ENCODE measurements at regions not wholly inside any gene's neighbourhood (a gene's known extent, or its start where the extent isn't known, plus 50 kb on each side); places are given as distances from the start of the nearest gene placed in this dataset.
"Not testable (repeated sequence)": the region's sequence is repeated elsewhere in the genome, so short reads cannot be mapped to it uniquely, and the experiment has no call there.

DNA sequence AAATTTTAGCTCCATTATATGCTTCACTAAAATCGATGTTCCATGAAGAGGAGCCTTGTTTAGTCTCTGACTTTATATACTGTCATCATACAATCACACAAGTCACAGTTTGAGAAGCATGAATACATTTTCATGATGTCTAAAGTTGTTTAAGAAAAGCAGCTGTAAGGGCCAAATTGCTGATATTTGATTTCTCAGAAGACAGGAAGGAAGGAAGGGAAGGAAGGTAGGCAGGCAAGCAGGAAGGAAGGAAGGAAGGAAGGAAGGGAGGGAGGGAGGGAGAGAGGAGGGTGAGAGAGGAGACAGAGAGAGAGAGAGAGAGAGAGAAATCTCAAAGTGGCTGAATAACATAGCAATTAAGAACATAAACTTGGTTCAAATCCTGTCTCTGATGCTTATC lies 153.7 kb downstream of the RTL9 start:
- DNase-seq, result no peak

DNA sequence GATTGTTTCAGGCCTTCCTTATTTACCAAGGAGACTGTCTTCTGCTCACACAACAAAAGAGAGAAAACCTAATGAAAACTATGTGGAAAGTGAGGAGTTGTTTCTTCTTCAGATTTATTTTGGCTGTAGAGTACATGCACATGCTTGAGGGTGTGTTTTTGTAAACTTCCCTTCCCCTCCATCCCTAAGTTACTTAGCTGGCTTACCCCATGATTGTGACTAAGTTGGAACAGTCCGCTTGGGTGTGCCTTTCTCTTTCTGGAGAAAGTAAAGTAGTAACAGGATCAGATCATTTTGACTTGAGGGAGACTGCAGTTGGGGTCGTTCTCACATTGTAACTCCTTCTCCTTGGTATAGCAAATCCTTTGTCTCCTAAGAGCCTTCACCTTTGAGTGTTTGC lies 155.9 kb downstream of the RTL9 start:
- DNase-seq, result no peak

DNA sequence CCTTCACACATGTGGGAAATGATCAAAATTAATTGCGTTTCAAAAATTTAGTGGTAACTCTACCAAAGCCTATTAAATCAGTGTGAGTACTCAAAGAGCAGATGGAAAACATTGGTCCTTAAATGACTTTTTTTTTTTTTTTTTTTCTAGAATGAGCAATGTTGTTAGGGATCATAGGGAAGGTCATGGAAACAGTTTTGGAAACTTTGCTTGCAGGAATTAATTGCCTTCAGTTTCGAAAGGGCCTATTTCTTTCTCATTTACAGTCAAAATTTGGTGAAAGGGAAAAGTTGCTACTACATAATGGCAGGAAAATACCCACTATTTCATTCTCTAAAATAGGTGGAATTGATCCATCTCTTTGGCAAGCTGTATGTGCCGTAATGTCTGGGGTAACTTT lies 160.9 kb downstream of the RTL9 start:
- peak in 2 of 3 donors; percentile 17 to 46 for DNase-seq

DNA sequence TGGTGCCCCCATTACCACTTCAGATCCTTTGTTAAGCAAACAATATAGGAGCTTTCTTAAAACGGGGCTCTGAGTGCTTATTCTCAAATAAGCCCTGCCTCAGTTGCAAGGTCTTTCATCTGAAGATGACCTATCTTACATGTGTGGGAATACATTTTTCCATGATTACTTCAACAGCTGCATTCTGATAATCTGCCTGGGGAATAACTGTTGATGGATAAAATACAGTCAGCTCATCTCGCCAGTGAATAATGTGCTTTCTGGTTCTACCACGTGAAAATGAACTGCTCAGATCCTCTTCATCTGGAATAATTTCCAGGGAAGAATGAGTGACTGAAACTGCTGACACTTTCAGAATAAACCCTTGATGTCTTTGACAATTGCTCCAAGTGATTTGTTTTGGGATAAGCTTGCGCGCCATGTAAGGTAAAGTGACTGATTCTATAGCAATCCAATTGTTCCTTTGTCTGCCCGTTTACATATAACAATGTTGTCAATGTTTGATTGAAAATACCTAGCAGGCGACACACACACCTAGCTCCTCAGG lies 161.3 kb downstream of the RTL9 start:
- peak; percentile 33 to 57 (median 42) for DNase-seq

DNA sequence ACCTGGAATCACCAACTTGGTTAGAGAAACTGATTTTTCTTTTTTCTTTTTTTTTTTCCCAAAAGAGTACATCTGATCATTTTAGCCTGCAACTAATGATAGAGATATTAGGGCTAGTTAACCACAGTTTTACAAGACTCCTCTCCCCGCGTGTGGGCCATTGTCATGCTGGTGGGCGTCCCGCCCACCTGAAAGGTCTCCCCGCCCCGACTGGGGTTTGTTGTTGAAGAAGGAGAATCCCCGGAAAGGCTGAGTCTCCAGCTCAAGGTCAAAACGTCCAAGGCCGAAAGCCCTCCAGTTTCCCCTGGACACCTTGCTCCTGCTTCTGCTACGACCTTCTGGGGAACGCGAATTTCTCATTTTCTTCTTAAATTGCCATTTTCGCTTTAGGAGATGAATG lies 162.0 kb downstream of the RTL9 start:
- not testable (repeated sequence) for DNase-seq

DNA sequence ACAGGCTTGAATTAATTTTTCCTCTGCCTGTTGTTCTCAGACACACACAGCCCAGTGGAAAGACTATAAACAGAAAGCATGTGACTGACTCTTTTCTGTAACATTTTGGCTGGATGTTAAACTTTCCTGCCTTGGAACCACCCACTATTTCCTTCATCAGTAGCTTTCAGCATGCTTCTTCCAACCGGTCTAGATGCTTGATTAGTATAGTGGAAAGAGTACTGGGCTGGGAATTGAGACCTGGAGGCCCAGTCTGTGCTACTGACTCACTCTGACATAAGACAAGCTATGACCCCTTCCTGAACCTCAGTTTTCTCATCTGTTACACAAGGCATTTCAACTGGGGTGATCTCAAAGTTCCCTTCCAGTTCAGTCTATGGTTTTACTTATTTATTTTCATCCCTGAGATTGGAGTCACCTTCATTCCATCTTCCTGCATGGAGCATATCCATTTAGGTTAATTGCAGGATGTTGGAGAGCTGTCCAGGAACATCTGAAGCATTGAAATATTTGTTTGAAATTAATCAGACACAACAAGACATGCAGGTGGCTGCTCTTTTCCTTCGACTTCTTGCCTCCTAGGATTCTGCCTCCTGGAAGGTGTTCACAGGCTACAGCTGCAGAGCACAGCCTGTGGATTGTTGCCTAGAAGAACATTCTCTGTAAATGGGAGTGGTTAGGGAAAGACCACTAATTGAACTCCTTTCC lies 173.4 kb downstream of the RTL9 start:
- DNase-seq, result peak; percentile 66 to 89 (median 71)

DNA sequence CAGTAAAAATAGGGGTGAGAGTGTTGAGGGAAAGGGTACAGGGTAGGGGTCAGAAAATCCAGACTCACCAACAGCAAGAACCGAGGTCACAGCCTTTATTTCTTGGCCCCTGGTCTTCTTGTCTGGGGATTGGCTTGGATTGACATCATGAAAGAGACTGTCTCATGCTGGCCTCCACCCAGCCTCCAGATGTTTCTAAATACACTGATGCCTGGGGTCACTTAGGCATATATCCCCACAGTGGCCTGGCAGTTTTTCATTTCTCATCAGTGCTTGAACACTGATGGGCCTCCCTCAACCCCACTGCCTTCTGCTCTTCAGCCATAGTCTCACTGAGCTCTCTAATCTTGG lies 173.9 kb downstream of the RTL9 start:
- DNase-seq, result peak; percentile 38 to 85 (median 61)

DNA sequence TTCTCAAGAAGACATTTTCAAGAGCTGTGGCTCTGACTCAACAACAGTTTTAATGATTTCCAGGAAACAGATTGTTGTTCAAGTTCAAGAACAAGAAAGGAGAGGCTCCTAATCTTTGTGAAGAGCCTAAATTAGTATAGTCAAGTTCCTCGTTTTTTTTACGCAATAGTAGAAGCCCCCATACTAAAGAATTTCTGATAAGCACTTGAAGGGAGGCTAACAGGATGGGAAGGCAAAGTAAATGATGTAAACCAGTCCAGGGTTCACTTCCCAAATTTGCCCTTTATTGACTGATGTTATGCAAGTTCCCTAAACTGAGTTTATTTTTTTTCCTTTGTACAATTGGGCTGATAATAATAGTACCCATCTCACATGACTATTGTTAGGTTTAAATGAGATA lies 178.2 kb downstream of the RTL9 start:
- DNase-seq, result no peak

DNA sequence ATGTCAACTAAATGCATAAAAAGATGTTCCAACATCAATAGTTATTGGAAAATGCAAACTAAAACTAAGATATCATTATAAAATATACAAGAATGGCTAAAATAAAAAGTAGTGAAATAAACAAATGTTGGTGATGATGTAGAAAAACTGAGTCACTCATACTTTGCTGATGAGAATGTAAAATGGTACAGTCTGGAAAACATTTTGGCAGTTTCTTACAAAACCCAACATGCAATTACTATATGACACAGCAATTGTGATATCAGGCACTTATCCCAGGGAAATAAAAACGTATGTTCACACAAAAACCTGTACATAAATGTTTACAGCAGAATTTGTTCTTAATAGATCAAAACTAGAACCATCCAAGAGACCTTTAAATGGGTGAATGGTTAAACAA lies 182.6 kb downstream of the RTL9 start:
- DNase-seq, result no peak

DNA sequence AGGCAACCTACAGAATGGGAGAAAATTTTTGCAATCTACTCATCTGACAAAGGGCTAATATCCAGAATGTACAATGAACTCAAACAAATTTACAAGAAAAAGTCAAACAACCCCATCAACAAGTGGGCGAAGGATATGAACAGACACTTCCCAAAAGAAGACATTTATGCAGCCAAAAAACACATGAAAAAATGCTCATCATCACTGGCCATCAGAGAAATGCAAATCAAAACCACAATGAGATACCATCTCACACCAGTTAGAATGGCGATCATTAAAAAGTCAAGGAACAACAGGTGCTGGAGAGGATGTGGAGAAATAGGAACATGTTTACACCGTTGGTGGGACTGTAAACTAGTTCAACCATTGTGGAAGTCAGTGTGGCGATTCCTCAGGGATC lies 192.2 kb downstream of the RTL9 start:
- DNase-seq, result not testable (repeated sequence)

DNA sequence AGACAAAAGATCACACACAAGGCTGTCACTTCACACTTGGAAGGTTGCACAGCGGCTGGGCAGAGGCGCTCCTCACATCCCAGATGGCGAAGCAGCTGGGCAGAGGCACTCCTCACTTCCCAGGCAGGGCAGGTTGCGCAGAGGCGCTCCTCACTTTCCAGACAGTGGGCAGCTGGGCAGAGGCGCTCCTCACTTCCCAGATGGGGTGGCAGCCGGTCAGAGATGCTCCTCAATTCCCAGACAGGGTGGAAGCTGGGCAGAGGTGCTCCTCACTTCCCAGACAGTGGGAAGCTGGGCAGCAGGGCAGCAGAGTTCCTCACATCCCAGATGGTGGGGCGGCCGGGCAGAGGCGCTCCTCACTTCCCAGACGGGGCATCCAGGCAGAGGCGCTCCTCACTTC lies 199.2 kb downstream of the RTL9 start:
- DNase-seq, result no peak

DNA sequence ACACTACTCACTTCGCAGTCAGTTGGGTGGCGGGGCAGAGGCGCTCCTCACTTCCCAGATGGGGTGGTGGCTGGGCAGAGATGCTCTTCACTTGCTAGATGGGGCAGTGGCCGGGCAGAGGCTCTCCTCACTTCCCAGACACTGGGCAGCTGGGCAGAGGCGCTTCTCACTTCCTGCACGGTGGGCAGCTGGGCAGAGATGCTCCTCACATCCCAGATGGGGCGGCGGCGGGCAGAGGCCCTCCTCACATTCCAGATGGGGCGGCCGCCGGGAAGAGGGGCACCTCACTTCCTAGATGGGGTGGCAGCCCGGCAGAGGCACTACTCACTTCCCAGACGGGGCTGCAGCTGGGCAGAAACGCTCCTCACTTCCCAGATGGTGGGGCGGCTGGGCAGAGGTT lies 199.8 kb downstream of the RTL9 start:
- DNase-seq, result no peak

DNA sequence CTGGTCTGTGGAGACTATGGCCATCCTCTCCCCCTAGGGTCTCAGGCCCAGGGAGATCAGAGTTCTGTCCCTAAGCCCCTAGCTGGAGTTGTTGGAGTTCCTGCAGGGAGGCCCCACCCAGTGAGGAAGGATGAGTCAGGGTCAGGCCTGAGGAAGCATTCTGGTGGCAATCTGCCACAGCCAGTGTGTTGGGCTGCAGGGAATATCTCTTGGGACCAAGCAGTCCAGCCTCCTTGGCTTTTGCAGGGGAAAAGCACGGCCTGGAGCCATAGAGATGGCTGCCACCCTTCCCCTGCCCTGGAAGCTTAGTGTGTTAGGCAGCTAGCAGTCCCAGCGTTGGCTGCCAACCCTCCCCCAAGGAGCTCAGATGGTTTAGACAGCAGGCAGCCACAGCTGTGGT lies 202.4 kb downstream of the RTL9 start:
- peak in 1 of 3 donors; percentile 46 for DNase-seq

DNA sequence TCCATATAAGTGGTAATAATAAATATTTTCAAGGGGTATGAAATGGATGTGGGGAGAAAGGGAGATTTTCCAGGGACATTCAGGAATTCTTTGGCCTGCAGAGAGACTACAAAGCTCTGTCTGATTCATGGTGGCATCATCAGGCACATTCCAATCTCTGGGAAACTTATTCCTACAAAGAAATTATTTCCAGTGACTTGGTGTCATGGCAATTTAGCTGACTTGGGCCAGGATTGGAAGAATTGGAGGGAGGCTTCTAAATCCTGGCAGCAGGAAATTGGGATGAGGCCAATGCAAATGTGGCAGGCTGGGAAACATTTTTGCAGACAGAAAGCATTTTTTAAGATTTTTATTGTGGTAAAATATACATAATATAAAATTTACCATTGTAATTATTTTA lies 204.6 kb downstream of the RTL9 start:
- DNase-seq, result peak in 1 of 3 donors; percentile 52

DNA sequence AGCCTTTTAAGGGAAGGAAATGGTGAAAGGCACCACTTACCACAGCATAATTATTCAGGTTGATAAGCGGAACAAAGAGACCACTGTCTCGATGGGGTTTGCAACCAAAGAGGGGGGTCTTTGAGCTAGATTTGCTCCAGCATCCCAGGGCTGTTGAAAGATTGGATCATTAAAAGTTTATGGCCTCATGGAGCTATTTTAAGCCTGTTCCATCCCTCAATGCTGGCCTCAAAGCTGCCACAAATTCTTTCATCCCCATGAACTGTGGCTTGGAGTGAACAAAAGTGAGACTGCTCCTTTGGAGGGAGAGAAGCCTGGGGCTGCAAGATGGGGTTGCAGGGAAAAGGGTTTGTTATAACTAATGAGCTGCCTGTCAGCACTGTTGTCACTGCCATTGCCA lies 209.8 kb downstream of the RTL9 start:
- no peak for DNase-seq

DNA sequence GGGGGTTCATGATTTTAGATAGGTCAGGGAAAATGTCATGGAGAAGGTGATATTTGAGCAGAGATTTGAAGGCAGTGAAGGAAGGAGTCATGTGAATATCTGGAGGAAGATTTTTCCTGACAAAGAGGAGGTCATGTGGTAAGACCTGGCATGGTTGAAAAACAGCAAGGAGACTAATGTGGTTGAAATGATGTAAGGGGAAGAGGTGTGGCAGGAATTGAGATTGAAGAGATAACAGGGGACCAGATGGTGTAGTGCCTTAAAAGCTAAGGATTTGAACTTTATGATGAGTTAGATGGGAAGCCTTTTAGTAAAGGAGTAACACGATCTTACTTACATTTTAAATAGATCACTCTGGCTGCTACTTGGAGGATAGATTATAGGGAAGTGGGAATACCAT lies 210.9 kb downstream of the RTL9 start:
- DNase-seq, result no peak

DNA sequence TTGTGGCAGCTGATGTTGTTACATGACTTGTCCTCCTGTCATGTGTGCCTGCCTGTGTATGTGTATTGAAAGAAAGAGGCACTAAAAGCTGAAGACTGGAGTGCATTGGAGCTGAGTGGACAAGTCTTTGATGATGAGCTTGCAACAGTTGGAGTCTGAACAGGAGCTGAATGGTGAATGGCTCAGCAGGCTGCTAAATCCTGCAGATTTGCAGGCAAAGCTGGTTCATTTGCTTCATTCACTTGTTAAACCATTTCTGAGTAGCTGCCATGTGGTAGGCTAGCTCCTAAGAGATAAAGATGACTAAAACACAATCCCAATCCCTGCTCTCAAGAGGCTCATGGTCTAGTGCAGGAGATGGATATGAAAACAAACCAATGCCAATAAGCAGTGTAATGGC lies 217.3 kb downstream of the CHRDL1 start:
- no peak for DNase-seq

DNA sequence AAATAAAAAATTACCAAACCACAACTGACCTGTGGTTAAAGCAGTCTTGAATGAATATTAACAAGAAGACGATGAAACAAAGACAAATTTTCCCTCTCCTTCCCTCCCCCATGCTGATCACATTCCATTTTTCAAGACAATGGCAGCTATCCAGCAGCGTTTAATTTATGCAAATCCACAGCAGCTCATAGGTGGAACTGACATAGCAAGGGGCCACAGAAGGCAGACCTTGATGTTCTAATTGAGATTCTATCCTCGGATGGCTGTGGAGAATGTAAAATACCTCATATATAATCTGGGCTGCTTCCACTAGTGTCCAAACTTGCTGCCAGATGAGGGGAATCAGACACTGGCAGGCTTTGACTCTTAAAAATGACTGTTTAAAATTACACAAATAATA lies 211.5 kb downstream of the CHRDL1 start:
- no peak for DNase-seq

DNA sequence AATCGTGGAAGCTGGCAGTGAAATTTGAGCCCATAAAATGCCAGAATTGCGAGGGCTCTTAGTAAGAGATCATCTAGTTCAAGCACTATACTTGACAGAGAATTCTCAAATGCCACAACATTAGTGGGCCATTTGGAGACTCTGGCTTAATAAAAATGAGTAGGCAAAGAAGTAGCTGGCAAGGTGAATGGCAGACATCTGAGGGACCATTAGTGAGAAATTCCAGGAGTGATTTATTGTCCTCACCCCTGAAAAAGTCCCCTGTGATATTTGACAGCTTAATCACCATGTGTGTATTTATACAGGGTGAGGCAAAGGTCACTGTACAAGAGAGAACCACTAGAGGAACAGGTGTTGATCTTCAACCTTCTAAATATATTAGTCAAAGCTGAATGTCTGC lies 207.5 kb downstream of the CHRDL1 start:
- no peak for DNase-seq

DNA sequence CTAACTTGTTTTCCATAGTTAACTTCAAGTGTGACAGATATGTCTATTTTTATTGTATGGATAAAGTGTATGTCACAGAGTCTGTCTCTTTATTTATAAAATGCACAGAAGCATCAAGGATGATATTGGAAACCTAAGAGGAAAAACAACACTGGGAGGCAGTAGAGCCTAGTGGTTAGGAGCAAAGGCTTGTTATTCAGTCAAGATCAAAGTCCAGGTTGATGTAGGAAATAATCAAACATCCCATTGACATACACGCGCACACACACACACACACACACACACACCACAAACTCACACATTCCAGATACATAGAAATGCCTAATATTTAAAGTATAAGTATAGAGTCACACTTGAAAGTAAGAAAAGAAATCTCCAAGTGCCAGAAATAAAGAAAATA lies 206.8 kb downstream of the CHRDL1 start:
- no peak for DNase-seq

DNA sequence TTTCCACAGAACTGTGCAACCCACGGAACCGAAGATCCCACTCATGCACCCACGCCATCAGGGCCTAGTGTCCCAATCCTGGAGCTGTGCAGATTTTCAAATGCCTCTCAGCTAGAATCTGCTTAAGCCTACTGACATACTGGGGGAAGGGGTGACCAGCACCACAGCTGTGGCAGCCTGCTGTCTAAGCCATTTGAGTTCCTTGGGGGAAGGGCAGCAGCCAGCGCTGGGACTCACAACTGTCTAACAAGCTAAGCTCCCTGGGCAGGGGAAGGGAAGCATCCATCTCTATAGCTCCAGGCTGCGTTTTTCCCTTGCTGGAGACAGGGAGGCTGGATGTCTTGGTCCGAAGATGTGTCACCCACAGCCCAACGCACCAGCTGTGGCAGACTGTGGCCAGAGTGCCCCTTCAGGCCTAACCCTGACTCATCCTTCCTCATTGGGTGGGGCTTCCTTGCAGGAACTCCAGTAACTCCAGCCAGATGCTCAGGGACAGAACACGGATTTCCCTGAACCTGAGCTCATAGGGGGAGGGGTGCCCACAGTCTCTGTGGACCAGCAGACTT lies 194.8 kb downstream of the CHRDL1 start:
- no peak for DNase-seq

DNA sequence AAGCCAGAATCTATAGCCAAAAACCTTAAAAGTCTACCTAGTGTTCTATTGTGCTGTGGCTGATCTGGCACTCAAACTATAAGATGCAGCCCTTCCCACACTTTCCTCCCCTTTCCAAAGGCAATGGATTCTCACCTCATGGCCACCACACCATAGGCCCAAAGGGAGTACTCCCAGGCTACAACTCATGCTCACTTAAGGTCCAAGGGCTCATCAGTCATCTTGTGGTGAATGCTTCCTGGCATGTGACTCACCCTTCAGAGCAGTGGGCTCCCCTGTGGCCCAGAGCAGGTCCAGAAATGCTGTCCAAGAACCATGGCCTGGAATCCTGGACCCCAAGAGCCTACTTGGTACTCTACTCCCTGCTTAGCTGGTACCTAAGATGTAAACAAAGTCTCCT lies 181.0 kb downstream of the CHRDL1 start:
- no peak for DNase-seq
